Endodermal cell (in vitro differentiated cells): ENCODE measurements at regions not wholly inside any gene's neighbourhood (a gene's known extent, or its start where the extent isn't known, plus 50 kb on each side); places are given as distances from the start of the nearest gene placed in this dataset.

Experiments used
- DNase-seq: peaks from one replicate; pipeline ENCODE4 v3.0.0-alpha.2; 2017
- H3K27ac ChIP-seq: 2 replicates; pipeline ENCODE4 v1.5.1; 2013; ENCODE audit warnings: mild to moderate bottlenecking, low read depth, low read length, moderate library complexity
- H3K27me3 ChIP-seq: 2 replicates; pipeline ENCODE4 v1.6.1; 2013; ENCODE audit warnings: mild to moderate bottlenecking, low read length, moderate library complexity; ENCODE audit not compliant: insufficient read depth, control insufficient read depth, poor library complexity, severe bottlenecking
- H3K36me3 ChIP-seq: 2 replicates; pipeline ENCODE4 v1.7.0; 2013; ENCODE audit warnings: mild to moderate bottlenecking, low read length, moderate library complexity; ENCODE audit not compliant: control insufficient read depth, insufficient read depth
- H3K4me1 ChIP-seq: one replicate; pipeline ENCODE4 v1.7.0; 2013; ENCODE audit warnings: low read length; ENCODE audit not compliant: control insufficient read depth, insufficient read depth
- H3K4me3 ChIP-seq: 2 replicates; pipeline ENCODE4 v1.5.1; 2013; ENCODE audit warnings: mild to moderate bottlenecking, low read length, moderate library complexity
- H3K9ac ChIP-seq: 2 replicates; pipeline ENCODE4 v1.6.1; 2013; ENCODE audit warnings: mild to moderate bottlenecking, low read length, moderate library complexity; ENCODE audit not compliant: poor library complexity, severe bottlenecking; ENCODE audit errors: extremely low read depth
- H3K9me3 ChIP-seq: 2 replicates; pipeline ENCODE4 v1.6.1; 2013; ENCODE audit warnings: mild to moderate bottlenecking, low read length, moderate library complexity; ENCODE audit not compliant: control insufficient read depth
- H3K27ac Mint-ChIP-seq: 2 replicates; pipeline ENCODE4 v1.8.0; 2020; ENCODE audit warnings: mixed read lengths
- H3K27me3 Mint-ChIP-seq: 2 replicates; pipeline ENCODE4 v1.8.0; 2021; ENCODE audit warnings: mild to moderate bottlenecking, mixed read lengths; ENCODE audit not compliant: insufficient read depth
- H3K36me3 Mint-ChIP-seq: 2 replicates; pipeline ENCODE4 v1.8.0; 2020; ENCODE audit warnings: low read depth, mixed read lengths
- H3K4me1 Mint-ChIP-seq: 2 replicates; pipeline ENCODE4 v1.8.0; 2020; ENCODE audit warnings: mixed read lengths
- H3K4me3 Mint-ChIP-seq: 2 replicates; pipeline ENCODE4 v1.8.0; 2020; ENCODE audit warnings: mild to moderate bottlenecking, moderate library complexity, mixed read lengths
- H3K9me3 Mint-ChIP-seq: 2 replicates; pipeline ENCODE4 v1.8.0; 2020; ENCODE audit warnings: mild to moderate bottlenecking, mixed read lengths
- WGBS, 2 experiments: methylation state at CpG; one replicate each; pipeline versions ENCODE4 v1.1.5 to v1.1.7; 2013; ENCODE audit warnings: missing lambda C conversion rate in 2 of 2, mixed read lengths in 1 of 2; ENCODE audit not compliant: insufficient coverage in 1 of 2, insufficient read length in 1 of 2; 5-methylcytosine and 5-hydroxymethylcytosine counted together
- TF ChIP-seq, protein P1 (sequence below): fragments of 200-600 bp; sonication (generic); conservative IDR thresholded peaks from 2 replicates; pipeline ENCODE4 v1.5.0; 2021; ENCODE audit warnings: antibody characterized with exemption, mild to moderate bottlenecking

DNA sequence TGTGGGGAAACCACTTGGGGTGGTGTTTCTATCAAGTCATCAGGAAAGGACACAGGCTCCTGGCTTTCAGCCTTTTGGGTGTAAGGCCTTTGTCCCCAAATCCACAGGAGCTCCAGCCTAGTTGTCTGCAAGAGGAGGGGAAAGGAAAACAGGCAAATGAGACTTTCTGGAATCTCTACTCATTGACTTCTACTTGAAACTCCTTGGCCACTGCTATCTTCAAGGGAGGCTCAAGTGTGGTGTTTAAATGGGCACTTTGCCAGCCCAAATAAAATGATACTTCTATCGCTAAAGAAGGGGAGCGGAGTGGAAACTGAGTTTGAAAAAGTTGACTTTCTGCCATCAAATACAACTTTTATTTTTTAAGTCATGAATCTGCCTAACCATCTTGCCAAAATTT lies 445.9 kb upstream of the RGS6 start:
- no peak for DNase-seq
- peaks cover 17% of the 10 kb centered on the region for H3K4me1 Mint-ChIP-seq
- Histone ChIP-seq H3K9me3 (no peaks in the 10 kb centered on the region), H3K4me1 (no peaks in the 10 kb centered on the region), H3K9ac (no peak overlapping the region), H3K36me3 (peaks cover 7% of the 10 kb centered on the region), H3K4me3 (no peak overlapping the region), H3K27ac (no peak overlapping the region), H3K27me3 (no peaks in the 10 kb centered on the region)
- TF ChIP-seq, protein P1, sequence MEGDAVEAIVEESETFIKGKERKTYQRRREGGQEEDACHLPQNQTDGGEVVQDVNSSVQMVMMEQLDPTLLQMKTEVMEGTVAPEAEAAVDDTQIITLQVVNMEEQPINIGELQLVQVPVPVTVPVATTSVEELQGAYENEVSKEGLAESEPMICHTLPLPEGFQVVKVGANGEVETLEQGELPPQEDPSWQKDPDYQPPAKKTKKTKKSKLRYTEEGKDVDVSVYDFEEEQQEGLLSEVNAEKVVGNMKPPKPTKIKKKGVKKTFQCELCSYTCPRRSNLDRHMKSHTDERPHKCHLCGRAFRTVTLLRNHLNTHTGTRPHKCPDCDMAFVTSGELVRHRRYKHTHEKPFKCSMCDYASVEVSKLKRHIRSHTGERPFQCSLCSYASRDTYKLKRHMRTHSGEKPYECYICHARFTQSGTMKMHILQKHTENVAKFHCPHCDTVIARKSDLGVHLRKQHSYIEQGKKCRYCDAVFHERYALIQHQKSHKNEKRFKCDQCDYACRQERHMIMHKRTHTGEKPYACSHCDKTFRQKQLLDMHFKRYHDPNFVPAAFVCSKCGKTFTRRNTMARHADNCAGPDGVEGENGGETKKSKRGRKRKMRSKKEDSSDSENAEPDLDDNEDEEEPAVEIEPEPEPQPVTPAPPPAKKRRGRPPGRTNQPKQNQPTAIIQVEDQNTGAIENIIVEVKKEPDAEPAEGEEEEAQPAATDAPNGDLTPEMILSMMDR, result no peak
- no peak overlapping the region for H3K27ac Mint-ChIP-seq
- peaks cover 7% of the 10 kb centered on the region for H3K36me3 Mint-ChIP-seq
- H3K4me3 Mint-ChIP-seq, result no peak overlapping the region
- no peaks in the 10 kb centered on the region for H3K9me3 Mint-ChIP-seq
- WGBS, 2 experiments, result 100% methylated on average over 1 to 2 of the region's 2 CpGs
- H3K27me3 Mint-ChIP-seq, result no peaks in the 10 kb centered on the region

DNA sequence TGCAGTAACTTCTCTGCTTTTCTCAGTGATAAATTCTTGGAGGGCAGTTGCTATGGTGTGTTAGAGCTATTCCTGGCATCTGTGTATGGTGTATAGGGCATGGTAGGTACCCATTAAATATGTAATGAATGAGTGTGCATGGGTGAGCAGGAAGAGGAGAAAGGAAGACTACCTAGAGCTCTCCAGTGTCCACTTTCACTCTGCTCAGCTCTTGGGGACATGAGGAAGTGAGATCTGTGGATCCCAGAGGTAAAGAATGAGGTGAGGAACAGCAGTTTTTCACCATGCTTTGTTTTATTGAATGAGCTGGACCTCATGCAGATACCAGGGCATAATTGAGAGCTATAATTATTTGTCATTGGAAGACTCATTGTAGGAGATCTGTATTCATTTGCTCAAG lies 444.8 kb upstream of the RGS6 start:
- Histone ChIP-seq H3K4me1 (no peaks in the 10 kb centered on the region), H3K27me3 (no peaks in the 10 kb centered on the region), H3K36me3 (peaks cover 7% of the 10 kb centered on the region), H3K27ac (no peak overlapping the region), H3K9me3 (no peaks in the 10 kb centered on the region), H3K4me3 (no peak overlapping the region), H3K9ac (no peak overlapping the region)
- no peak overlapping the region for H3K27ac Mint-ChIP-seq
- no peaks in the 10 kb centered on the region for H3K27me3 Mint-ChIP-seq
- H3K36me3 Mint-ChIP-seq, result peaks cover 7% of the 10 kb centered on the region
- TF ChIP-seq, protein P1, result no peak
- no peak for DNase-seq
- peaks cover 16% of the 10 kb centered on the region for H3K4me1 Mint-ChIP-seq
- no peaks in the 10 kb centered on the region for H3K9me3 Mint-ChIP-seq
- no peak overlapping the region for H3K4me3 Mint-ChIP-seq

DNA sequence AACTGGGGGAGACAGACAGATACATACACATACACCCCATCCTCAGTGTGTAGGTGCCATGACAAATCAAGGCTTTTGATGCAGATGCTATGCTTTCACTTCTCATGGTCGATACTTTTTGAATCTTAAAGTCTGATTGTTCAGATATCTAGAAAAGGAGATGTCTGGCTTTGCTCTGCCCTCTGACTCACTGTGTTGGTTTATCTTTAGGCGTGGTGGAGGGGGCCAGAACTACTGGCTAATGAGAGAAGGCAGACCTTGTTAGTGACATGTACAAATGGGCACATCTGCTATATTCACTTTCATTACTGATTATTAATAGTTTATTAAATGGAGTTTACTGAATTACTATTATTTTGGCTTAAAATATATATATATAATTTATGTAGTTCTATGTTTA lies 444.3 kb upstream of the RGS6 start:
- Histone ChIP-seq H3K4me3 (no peak overlapping the region), H3K4me1 (no peaks in the 10 kb centered on the region), H3K27ac (no peak overlapping the region), H3K9ac (no peak overlapping the region), H3K27me3 (no peaks in the 10 kb centered on the region), H3K36me3 (peaks cover 7% of the 10 kb centered on the region), H3K9me3 (no peaks in the 10 kb centered on the region)
- Mint-ChIP-seq H3K4me3 (no peak overlapping the region), H3K4me1 (peaks cover 16% of the 10 kb centered on the region), H3K36me3 (peaks cover 7% of the 10 kb centered on the region), H3K27me3 (no peaks in the 10 kb centered on the region), H3K27ac (no peak overlapping the region), H3K9me3 (no peaks in the 10 kb centered on the region)
- WGBS, 2 experiments, result 95% methylated on average over 2 of the region's 2 CpGs; no CpG with 5 or more reads in 1 of the 2 experiments
- no peak for DNase-seq
- TF ChIP-seq, protein P1, result no peak
